Tibial nerve (tissue), 4 donors: ENCODE measurements at regions not wholly inside any gene's neighbourhood (a gene's known extent, or its start where the extent isn't known, plus 50 kb on each side); places are given as distances from the start of the nearest gene placed in this dataset.

ENCODE experiments used
- CTCF ChIP-seq, 5 experiments: fragments of 200-600 bp in 3 of 5; fragments of 450-650 bp in 2 of 5; sonication (generic) in 3 of 5; IDR thresholded peaks; one replicate each; pipeline ENCODE4 v1.5.1; 2016 to 2019; ENCODE audit warnings: antibody characterized with exemption in 5 of 5, mild to moderate bottlenecking in 3 of 5, moderate library complexity in 2 of 5
- EP300 ChIP-seq, 2 donors: sonication (generic); formaldehyde crosslinking; IDR thresholded peaks; one replicate each; pipeline ENCODE4 v1.6.1; 2017; ENCODE audit warnings: antibody characterized with exemption in 2 of 2, mild to moderate bottlenecking in 1 of 2
- POLR2A ChIP-seq, 2 donors: fragments of 450-650 bp; IDR thresholded peaks; one replicate each; pipeline ENCODE4 v1.6.1; 2017; ENCODE audit warnings: antibody characterized with exemption in 2 of 2, mild to moderate bottlenecking in 2 of 2, moderate library complexity in 2 of 2

GRCh38 chr7:48728799-48729198, 195.5 kb upstream of the CDC14C start:
- no peak for TF ChIP-seq CTCF (IDR thresholded peaks at IDR 0.05)
- no peak for TF ChIP-seq EP300 (IDR thresholded peaks at IDR 0.05)
- TF ChIP-seq POLR2A (IDR thresholded peaks at IDR 0.05) = no peak
